H1 (cell line): ENCODE measurements at regions not wholly inside any gene's neighbourhood (a gene's known extent, or its start where the extent isn't known, plus 50 kb on each side); places are given as distances from the start of the nearest gene placed in this dataset.

Source experiments
- CTCF ChIA-PET: fragments of 300-600 bp; sonication (Branson Sonifier 250); formaldehyde crosslinking; loops from one replicate; lab custom pipeline; 2021; ENCODE audit not compliant: partially characterized antibody; lab: Charles Lee
- POLR2A ChIA-PET: fragments of 300-600 bp; sonication (Branson Sonifier 250); formaldehyde crosslinking; loops from one replicate; lab custom pipeline; 2021; ENCODE audit warnings: inconsistent platforms; ENCODE audit not compliant: partially characterized antibody; lab: Charles Lee
- DNase-seq, 2 experiments: peaks; one replicate each; pipeline versions ENCODE4 v3.0.0 to v3.0.0-alpha.2; 2010 to 2022; ENCODE audit warnings: low spot score in 2 of 2, low read depth in 1 of 2, mixed read lengths in 1 of 2
- FAIRE-seq: peaks from 2 replicates; lab custom pipeline; 2011; peaks lifted over from hg19 to GRCh38; lab: Jason Lieb, UNC
- H2AFZ ChIP-seq: 2 replicates; pipeline ENCODE4 v1.8.1; 2012; ENCODE audit warnings: low read length, inconsistent platforms
- H2AK5ac ChIP-seq: 2 replicates; pipeline ENCODE4 v1.6.1; 2013; ENCODE audit warnings: low read depth, low read length
- H2BK120ac ChIP-seq: replicated peaks from 2 replicates; pipeline ENCODE3; 2013; ENCODE audit warnings: low read depth, low read length, inconsistent platforms
- H2BK12ac ChIP-seq: 2 replicates; pipeline ENCODE4 v1.6.1; 2013; ENCODE audit warnings: low read depth, low read length
- H2BK15ac ChIP-seq: 2 replicates; pipeline ENCODE4 v1.6.1; 2013; ENCODE audit warnings: low read length
- H2BK20ac ChIP-seq: 2 replicates; pipeline ENCODE4 v1.6.1; 2013; ENCODE audit warnings: low read length
- H2BK5ac ChIP-seq: 2 replicates; pipeline ENCODE4 v1.6.1; 2013; ENCODE audit warnings: low read depth, low read length
- H3K14ac ChIP-seq: 2 replicates; pipeline ENCODE4 v1.6.1; 2013; ENCODE audit warnings: inconsistent platforms; ENCODE audit not compliant: insufficient read length
- H3K18ac ChIP-seq: 2 replicates; pipeline ENCODE4 v1.6.1; 2013; ENCODE audit warnings: low read length; ENCODE audit errors: extremely low read depth
- H3K23ac ChIP-seq: 2 replicates; pipeline ENCODE4 v1.6.1; 2013; ENCODE audit warnings: inconsistent platforms; ENCODE audit not compliant: insufficient read length
- H3K23me2 ChIP-seq: 2 replicates; pipeline ENCODE4 v1.6.1; 2013; ENCODE audit warnings: low read depth, low read length
- H3K27ac ChIP-seq: 2 replicates; pipeline ENCODE4 v1.6.1; 2011; ENCODE audit warnings: low read depth, low read length, inconsistent platforms
- H3K27me3 ChIP-seq, 4 experiments: replicated peaks in 1 of 4; 1 replicate in 1 of 4; 2 replicates in 3 of 4; pipeline versions ENCODE4 v1.6.1 to v1.8.1; 2011 to 2013; ENCODE audit warnings: low read length in 3 of 4, mild to moderate bottlenecking in 3 of 4, inconsistent platforms in 2 of 4, mixed read lengths in 2 of 4, moderate library complexity in 1 of 4; ENCODE audit not compliant: control insufficient read depth in 3 of 4, insufficient read depth in 3 of 4; ENCODE audit errors: extremely low read depth in 1 of 4
- H3K36me3 ChIP-seq, 4 experiments: 2 replicates each; pipeline versions ENCODE4 v1.6.1 to v1.8.1; 2011 to 2013; ENCODE audit warnings: mild to moderate bottlenecking in 4 of 4, low read length in 3 of 4, moderate library complexity in 2 of 4, control low read depth in 1 of 4, inconsistent platforms in 1 of 4; ENCODE audit not compliant: insufficient read depth in 4 of 4, control insufficient read depth in 2 of 4
- H3K4ac ChIP-seq: replicated peaks from 2 replicates; pipeline ENCODE3; 2013; ENCODE audit warnings: low read length, low read depth, mixed read lengths, inconsistent platforms; ENCODE audit not compliant: insufficient read length
- H3K4me1 ChIP-seq, 4 experiments: replicated peaks in 1 of 4; 1 replicate in 1 of 4; 2 replicates in 3 of 4; pipeline versions ENCODE4 v1.6.1 to v1.8.1; 2011 to 2013; ENCODE audit warnings: low read length in 3 of 4, inconsistent platforms in 2 of 4, mixed read lengths in 1 of 4; ENCODE audit not compliant: insufficient read depth in 4 of 4, control insufficient read depth in 3 of 4
- H3K4me2 ChIP-seq, 2 experiments: 2 replicates each; pipeline versions ENCODE4 v1.6.1 to v1.8.1; 2011 to 2013; ENCODE audit warnings: low read depth in 2 of 2, low read length in 2 of 2, control low read depth in 1 of 2, inconsistent platforms in 1 of 2, mild to moderate bottlenecking in 1 of 2; ENCODE audit not compliant: insufficient read depth in 1 of 2
- H3K4me3 ChIP-seq, 4 experiments: fragments of 200-600, 300-600 bp in 1 of 4; sonication (generic), shearing (Covaris generic), sonication (Bioruptor Twin) in 1 of 4; 2 replicates each; pipeline versions ENCODE4 v1.5.1 to v1.8.1; 2011 to 2016; ENCODE audit warnings: low read length in 4 of 4, low read depth in 3 of 4, control low read depth in 2 of 4, inconsistent platforms in 2 of 4, mild to moderate bottlenecking in 2 of 4, mixed read lengths in 1 of 4, moderate library complexity in 1 of 4; ENCODE audit not compliant: insufficient read depth in 2 of 4; ENCODE audit errors: extremely low read depth in 1 of 4
- H3K56ac ChIP-seq: replicated peaks from 2 replicates; pipeline ENCODE3; 2013; ENCODE audit warnings: low read depth, mild to moderate bottlenecking, mixed read lengths, low read length, inconsistent platforms; ENCODE audit not compliant: insufficient read length
- H3K79me1 ChIP-seq: 2 replicates; pipeline ENCODE4 v1.6.1; 2013; ENCODE audit warnings: low read depth, low read length, control low read depth
- H3K79me2 ChIP-seq, 2 experiments: 2 replicates each; pipeline versions ENCODE4 v1.6.1 to v1.8.1; 2012 to 2013; ENCODE audit warnings: low read length in 2 of 2, mild to moderate bottlenecking in 2 of 2, inconsistent platforms in 1 of 2; ENCODE audit not compliant: insufficient read depth in 2 of 2, control insufficient read depth in 1 of 2
- H3K9ac ChIP-seq, 4 experiments: replicated peaks in 1 of 4; 1 replicate in 1 of 4; 2 replicates in 3 of 4; pipeline versions ENCODE4 v1.6.1 to v1.8.1; 2011 to 2013; ENCODE audit warnings: low read depth in 3 of 4, low read length in 3 of 4, control low read depth in 2 of 4, mild to moderate bottlenecking in 2 of 4, moderate library complexity in 2 of 4, inconsistent platforms in 1 of 4; ENCODE audit errors: extremely low read depth in 1 of 4
- H3K9me3 ChIP-seq, 2 experiments: 2 replicates each; pipeline versions ENCODE4 v1.6.1 to v1.8.1; 2012 to 2013; ENCODE audit warnings: mild to moderate bottlenecking in 2 of 2, moderate library complexity in 2 of 2, control low read depth in 1 of 2, inconsistent platforms in 1 of 2, low read depth in 1 of 2, low read length in 1 of 2, mixed read lengths in 1 of 2; ENCODE audit not compliant: insufficient read depth in 2 of 2
- H4K20me1 ChIP-seq, 2 experiments: replicated peaks in 1 of 2; 2 replicates each; pipeline versions ENCODE3 to v1.8.1; 2011 to 2013; ENCODE audit warnings: inconsistent platforms in 2 of 2, low read length in 2 of 2, mild to moderate bottlenecking in 1 of 2; ENCODE audit not compliant: insufficient read depth in 2 of 2, control insufficient read depth in 1 of 2
- H4K5ac ChIP-seq: 2 replicates; pipeline ENCODE4 v1.6.1; 2013; ENCODE audit warnings: low read length, low read depth, mixed read lengths, inconsistent platforms; ENCODE audit not compliant: insufficient read length
- H4K8ac ChIP-seq: 2 replicates; pipeline ENCODE4 v1.8.0; 2013; ENCODE audit warnings: mild to moderate bottlenecking, moderate library complexity, low read length, inconsistent platforms; ENCODE audit not compliant: insufficient read depth; ENCODE audit errors: extremely low read depth
- H4K91ac ChIP-seq: replicated peaks from 2 replicates; pipeline ENCODE3; 2013; ENCODE audit warnings: low read length, mixed read lengths, inconsistent platforms; ENCODE audit not compliant: insufficient read length
- BCL11A ChIP-seq, 2 experiments: IDR thresholded peaks; one replicate each; pipeline ENCODE4 v1.6.1; 2011; ENCODE audit warnings: low read depth in 2 of 2, low read length in 2 of 2, mild to moderate bottlenecking in 2 of 2
- CEBPB ChIP-seq: IDR thresholded peaks from 2 replicates; pipeline ENCODE4 v1.6.1; 2012; ENCODE audit warnings: low read depth, low read length
- CHD2 ChIP-seq: IDR thresholded peaks from 2 replicates; pipeline ENCODE4 v1.6.1; 2012; ENCODE audit warnings: low read length, improper control_type of control experiment
- CTBP2 ChIP-seq: IDR thresholded peaks from 2 replicates; pipeline ENCODE4 v1.7.0; 2011; ENCODE audit warnings: borderline replicate concordance, mild to moderate bottlenecking, moderate library complexity, mixed read lengths, low read length; ENCODE audit not compliant: insufficient read depth, insufficient read length
- HDAC2 ChIP-seq, 2 experiments: fragments of 300-600 bp in 1 of 2; sonication (generic) in 1 of 2; IDR thresholded peaks; 2 replicates each; pipeline ENCODE4 v1.6.1; 2011 to 2012; ENCODE audit warnings: low read depth in 2 of 2, low read length in 2 of 2, mild to moderate bottlenecking in 2 of 2, moderate library complexity in 2 of 2, borderline replicate concordance in 1 of 2, inconsistent platforms in 1 of 2
- RAD21 ChIP-seq, 2 experiments: IDR thresholded peaks in 1 of 2; conservative IDR thresholded peaks in 1 of 2; 2 replicates each; pipeline ENCODE4 v1.6.1; 2011; ENCODE audit warnings: low read depth in 2 of 2, low read length in 2 of 2, improper control_type of control experiment in 1 of 2, inconsistent platforms in 1 of 2, mild to moderate bottlenecking in 1 of 2, moderate library complexity in 1 of 2
- YY1 ChIP-seq: IDR thresholded peaks from 2 replicates; pipeline ENCODE4 v1.6.1; 2011; ENCODE audit warnings: low read depth, mild to moderate bottlenecking, low read length
- WGBS, 2 experiments: shearing (Covaris generic) in 1 of 2; methylation state at CpG; one replicate each; pipeline versions ENCODE4 v1.1.6 to v1.1.7; 2013 to 2015; ENCODE audit warnings: low lambda C conversion rate in 2 of 2, mixed read lengths in 2 of 2, inconsistent platforms in 1 of 2, low coverage in 1 of 2, missing lambda C conversion rate in 1 of 2; ENCODE audit not compliant: insufficient replicate concordance in 2 of 2, insufficient coverage in 1 of 2, insufficient read length in 1 of 2; ENCODE audit errors: extremely low coverage in 1 of 2, missing lambda C conversion rate in 1 of 2; 5-methylcytosine and 5-hydroxymethylcytosine counted together

GRCh38 chr5:93294996-93295395 is 286.0 kb downstream of the NR2F1-AS1 start:
- Histone ChIP-seq H2BK120ac (no peak overlapping the region), H2BK20ac (no peak overlapping the region), H3K79me2 (no peaks in the 10 kb centered on the region), H3K18ac (no peak overlapping the region), H4K91ac (no peak overlapping the region), H3K27me3 (0 out of 7 replicates have a peak, but pooled peaks cover 0 to 3% (median 0%) of the 10 kb centered on the region in 4 experiments), H3K56ac (no peak overlapping the region), H2BK5ac (no peak overlapping the region), H4K5ac (no peak overlapping the region), H3K27ac (no peak overlapping the region), H4K20me1 (no peaks in the 10 kb centered on the region), H3K9me3 (no peaks in the 10 kb centered on the region), H3K23ac (no peak overlapping the region), H3K4me1 (peaks cover 0 to 6% (median 4%) of the 10 kb centered on the region in 4 experiments; a peak in 4 of 7 replicates), H3K36me3 (no peaks in the 10 kb centered on the region), H3K9ac (no peak overlapping the region), H2AFZ (no peak overlapping the region), H3K23me2 (no peaks in the 10 kb centered on the region; the same call in 1 of the 2 replicates), H3K4ac (no peak overlapping the region), H2AK5ac (no peak overlapping the region), H2BK12ac (no peak overlapping the region), H3K4me2 (no peak overlapping the region), H4K8ac (no peak overlapping the region), H2BK15ac (no peak overlapping the region), H3K14ac (no peak overlapping the region), H3K79me1 (no peaks in the 10 kb centered on the region), H3K4me3 (no peak overlapping the region)
- POLR2A ChIA-PET: no interaction called here
- TF ChIP-seq CTBP2 (no peak), RAD21 (IDR thresholded peaks at IDR 0.05 in 1 of 2, conservative IDR thresholded peaks at IDR 0.05 in 1 of 2; ENCODE audit: low read depth in 2 of 2, low read length in 2 of 2) (no peak), HDAC2 (IDR thresholded peaks at IDR 0.05; ENCODE audit: borderline replicate concordance in 1 of 2, low read depth in 2 of 2, low read length in 2 of 2) (no peak), BCL11A (IDR thresholded peaks at IDR 0.05; ENCODE audit: low read depth in 2 of 2, low read length in 2 of 2) (no peak), YY1 (no peak), CHD2 (no peak), CEBPB (no peak)
- FAIRE-seq: no peak
- CTCF ChIA-PET: no interaction called here
- DNase-seq: no peak
- 88% methylated on average over 1 of the region's 1 CpG; no CpG with 5 or more reads in 1 of the 2 experiments for WGBS, 2 experiments
